Suprapubic skin (tissue), 4 donors: ENCODE measurements at regions not wholly inside any gene's neighbourhood (a gene's known extent, or its start where the extent isn't known, plus 50 kb on each side); places are given as distances from the start of the nearest gene placed in this dataset.

Experiments
- DNase-seq, 2 donors: peaks; one replicate each; pipeline ENCODE4 v3.0.0-alpha.2; 2019; ENCODE audit warnings: low spot score in 2 of 2
- H3K27ac ChIP-seq: fragments of 200-600 bp; sonication (generic); one replicate; pipeline ENCODE4 v1.5.1; 2019
- H3K27me3 ChIP-seq: fragments of 200-600 bp; sonication (generic); one replicate; pipeline ENCODE4 v1.5.1; 2019
- H3K36me3 ChIP-seq: fragments of 200-600 bp; sonication (generic); one replicate; pipeline ENCODE4 v1.5.1; 2019
- H3K4me1 ChIP-seq: fragments of 200-600 bp; sonication (generic); one replicate; pipeline ENCODE4 v1.5.1; 2019
- H3K4me3 ChIP-seq: fragments of 200-600 bp; sonication (generic); one replicate; pipeline ENCODE4 v1.5.1; 2019; ENCODE audit warnings: mild to moderate bottlenecking
- H3K9me3 ChIP-seq: fragments of 200-600 bp; sonication (generic); one replicate; pipeline ENCODE4 v1.5.1; 2019
- EP300 ChIP-seq: sonication (generic); formaldehyde crosslinking; IDR thresholded peaks from one replicate; pipeline ENCODE4 v1.6.1; 2017; ENCODE audit warnings: antibody characterized with exemption
- POLR2A ChIP-seq, 2 donors: fragments of 450-650 bp; IDR thresholded peaks; one replicate each; pipeline ENCODE4 v1.6.1; 2017; ENCODE audit warnings: antibody characterized with exemption in 2 of 2, mild to moderate bottlenecking in 2 of 2, moderate library complexity in 2 of 2
- POLR2AphosphoS5 ChIP-seq, 3 donors: sonication (generic); formaldehyde crosslinking; IDR thresholded peaks; one replicate each; pipeline ENCODE4 v1.6.1; 2017; ENCODE audit warnings: antibody characterized with exemption in 3 of 3
- WGBS: methylation state at CpG from one replicate; pipeline ENCODE4 v1.1.5; 2018; 5-methylcytosine and 5-hydroxymethylcytosine counted together
- TF ChIP-seq, protein P1 (sequence below), 2 donors: fragments of 200-600 bp in 1 of 2; fragments of 450-650 bp in 1 of 2; sonication (generic) in 1 of 2; IDR thresholded peaks; one replicate each; pipeline ENCODE4 v1.5.1; 2016 to 2019; ENCODE audit warnings: antibody characterized with exemption in 2 of 2, mild to moderate bottlenecking in 1 of 2, moderate library complexity in 1 of 2

GRCh38 chr2:150767991-150768746, 280.7 kb upstream of the RND3 start:
- Histone ChIP-seq H3K4me1 (no peaks in the 10 kb centered on the region), H3K27me3 (no peaks in the 10 kb centered on the region)

GRCh38 chr2:150762571-150762970, 275.1 kb upstream of the RND3 start:
- Histone ChIP-seq H3K36me3 (no peaks in the 10 kb centered on the region), H3K4me1 (no peaks in the 10 kb centered on the region), H3K27ac (no peak overlapping the region), H3K9me3 (no peaks in the 10 kb centered on the region), H3K4me3 (no peak overlapping the region), H3K27me3 (no peaks in the 10 kb centered on the region)
- 41% methylated on average over 2 of the region's 2 CpGs for WGBS
- no peak for DNase-seq
- no peak for TF ChIP-seq POLR2A (IDR thresholded peaks at IDR 0.05)
- TF ChIP-seq POLR2AphosphoS5 (IDR thresholded peaks at IDR 0.05), result no peak

More at GRCh38 chr2:150767991-150768746, 280.7 kb upstream of the RND3 start:
- no peak for TF ChIP-seq EP300
- TF ChIP-seq POLR2AphosphoS5 (IDR thresholded peaks at IDR 0.05), result no peak
- TF ChIP-seq POLR2A (IDR thresholded peaks at IDR 0.05), result no peak
- TF ChIP-seq, protein P1, sequence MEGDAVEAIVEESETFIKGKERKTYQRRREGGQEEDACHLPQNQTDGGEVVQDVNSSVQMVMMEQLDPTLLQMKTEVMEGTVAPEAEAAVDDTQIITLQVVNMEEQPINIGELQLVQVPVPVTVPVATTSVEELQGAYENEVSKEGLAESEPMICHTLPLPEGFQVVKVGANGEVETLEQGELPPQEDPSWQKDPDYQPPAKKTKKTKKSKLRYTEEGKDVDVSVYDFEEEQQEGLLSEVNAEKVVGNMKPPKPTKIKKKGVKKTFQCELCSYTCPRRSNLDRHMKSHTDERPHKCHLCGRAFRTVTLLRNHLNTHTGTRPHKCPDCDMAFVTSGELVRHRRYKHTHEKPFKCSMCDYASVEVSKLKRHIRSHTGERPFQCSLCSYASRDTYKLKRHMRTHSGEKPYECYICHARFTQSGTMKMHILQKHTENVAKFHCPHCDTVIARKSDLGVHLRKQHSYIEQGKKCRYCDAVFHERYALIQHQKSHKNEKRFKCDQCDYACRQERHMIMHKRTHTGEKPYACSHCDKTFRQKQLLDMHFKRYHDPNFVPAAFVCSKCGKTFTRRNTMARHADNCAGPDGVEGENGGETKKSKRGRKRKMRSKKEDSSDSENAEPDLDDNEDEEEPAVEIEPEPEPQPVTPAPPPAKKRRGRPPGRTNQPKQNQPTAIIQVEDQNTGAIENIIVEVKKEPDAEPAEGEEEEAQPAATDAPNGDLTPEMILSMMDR (IDR thresholded peaks at IDR 0.05), result no peak
- WGBS, result 74% methylated on average over 5 of the region's 5 CpGs
- no peak overlapping the region for H3K4me3 ChIP-seq
- no peaks in the 10 kb centered on the region for H3K9me3 ChIP-seq
- no peaks in the 10 kb centered on the region for H3K36me3 ChIP-seq
- no peak overlapping the region for H3K27ac ChIP-seq
- no peak for DNase-seq

GRCh38 chr2:150759531-150759930, 272.1 kb upstream of the RND3 start:
- Histone ChIP-seq H3K4me3 (no peak overlapping the region), H3K9me3 (no peaks in the 10 kb centered on the region), H3K4me1 (peaks cover 3% of the 10 kb centered on the region), H3K27me3 (no peaks in the 10 kb centered on the region), H3K36me3 (no peaks in the 10 kb centered on the region), H3K27ac (no peak overlapping the region)
- no peak for DNase-seq
- 0% methylated on average over 1 of the region's 1 CpG for WGBS
- TF ChIP-seq POLR2AphosphoS5 (IDR thresholded peaks at IDR 0.05) (no peak), POLR2A (IDR thresholded peaks at IDR 0.05) (no peak), EP300 (no peak)
- TF ChIP-seq, protein P1 (IDR thresholded peaks at IDR 0.05), result no peak

DNA sequence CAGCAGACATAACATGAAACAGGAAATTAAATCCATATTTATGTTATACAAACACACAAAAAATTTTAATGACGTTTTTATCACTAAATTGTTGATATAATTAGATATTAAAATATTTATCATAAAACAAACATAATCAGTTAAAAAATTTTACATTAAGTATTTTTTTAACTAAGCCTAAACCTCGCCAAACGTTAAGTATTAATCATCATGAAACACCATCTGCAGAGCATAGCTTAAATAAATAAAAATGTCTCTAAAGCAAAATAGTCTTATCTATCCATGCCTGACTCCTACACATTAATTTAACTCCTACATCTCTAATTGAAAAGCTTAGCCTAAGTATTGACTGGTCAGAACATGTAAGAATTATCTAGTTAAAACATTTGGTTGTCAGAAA, 271.6 kb upstream of the RND3 start:
- Histone ChIP-seq H3K9me3 (no peaks in the 10 kb centered on the region), H3K27ac (no peak overlapping the region), H3K27me3 (no peaks in the 10 kb centered on the region), H3K4me3 (no peak overlapping the region), H3K4me1 (peaks cover 3% of the 10 kb centered on the region), H3K36me3 (no peaks in the 10 kb centered on the region)
- 65% methylated on average over 3 of the region's 3 CpGs for WGBS
- TF ChIP-seq POLR2AphosphoS5 (IDR thresholded peaks at IDR 0.05) (no peak), POLR2A (IDR thresholded peaks at IDR 0.05) (no peak)
- TF ChIP-seq, protein P1 (IDR thresholded peaks at IDR 0.05), result no peak
- DNase-seq, result no peak

- no peak for DNase-seq
- Histone ChIP-seq H3K27me3 (no peaks in the 10 kb centered on the region), H3K36me3 (no peaks in the 10 kb centered on the region), H3K27ac (no peak overlapping the region), H3K4me1 (peaks cover 3% of the 10 kb centered on the region), H3K9me3 (no peaks in the 10 kb centered on the region), H3K4me3 (no peak overlapping the region)
- TF ChIP-seq, protein P1 (IDR thresholded peaks at IDR 0.05), result no peak
- TF ChIP-seq EP300, result no peak
- TF ChIP-seq POLR2AphosphoS5 (IDR thresholded peaks at IDR 0.05), result no peak
- no peak for TF ChIP-seq POLR2A (IDR thresholded peaks at IDR 0.05)
Measured at GRCh38 chr2:150752229-150752628, 264.8 kb upstream of the RND3 start.
